ENCODE measurements at regions not wholly inside any gene's neighbourhood (a gene's known extent, or its start where the extent isn't known, plus 50 kb on each side); places are given as distances from the start of the nearest gene placed in this dataset.

DNA sequence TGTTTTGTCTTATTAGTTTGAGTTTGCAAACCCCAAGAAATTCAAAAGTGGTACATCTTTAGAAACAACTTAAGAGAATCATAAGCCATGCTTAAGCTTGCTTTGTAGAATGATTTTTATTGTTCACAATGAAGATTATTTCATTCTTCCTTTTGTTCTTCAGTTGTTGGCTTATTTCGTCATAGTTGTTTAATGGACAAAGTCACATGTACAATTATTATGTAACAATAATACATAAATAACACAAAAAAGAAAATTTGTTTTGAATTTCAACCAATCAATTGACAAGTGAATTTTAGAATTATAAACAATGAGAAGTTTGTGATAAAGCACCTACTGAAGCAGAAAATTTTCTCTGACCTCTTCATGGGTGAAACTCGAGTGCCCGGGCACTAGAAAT lies 111.8 kb upstream of the IGF1 start:
- no peak for DNase-seq

DNA sequence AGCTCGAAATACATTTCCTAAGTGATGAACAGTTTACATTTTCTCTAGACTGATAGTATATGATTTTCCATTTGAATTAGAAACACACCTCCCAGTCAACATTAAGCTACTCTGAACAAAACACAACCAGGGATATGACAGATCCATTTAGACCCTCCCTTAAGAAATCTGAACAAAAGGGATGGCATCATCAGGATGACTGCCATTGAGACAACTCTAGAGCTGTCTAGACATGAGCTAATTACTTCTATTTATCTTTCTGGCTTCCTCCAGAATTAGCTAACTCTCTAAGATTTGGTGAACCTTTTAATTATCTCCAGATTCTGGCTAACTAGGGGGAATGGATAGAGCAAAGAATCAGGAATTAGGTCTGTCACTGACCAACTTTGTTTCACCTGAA lies 92.9 kb upstream of the IGF1 start:
- DNase-seq = no peak

DNA sequence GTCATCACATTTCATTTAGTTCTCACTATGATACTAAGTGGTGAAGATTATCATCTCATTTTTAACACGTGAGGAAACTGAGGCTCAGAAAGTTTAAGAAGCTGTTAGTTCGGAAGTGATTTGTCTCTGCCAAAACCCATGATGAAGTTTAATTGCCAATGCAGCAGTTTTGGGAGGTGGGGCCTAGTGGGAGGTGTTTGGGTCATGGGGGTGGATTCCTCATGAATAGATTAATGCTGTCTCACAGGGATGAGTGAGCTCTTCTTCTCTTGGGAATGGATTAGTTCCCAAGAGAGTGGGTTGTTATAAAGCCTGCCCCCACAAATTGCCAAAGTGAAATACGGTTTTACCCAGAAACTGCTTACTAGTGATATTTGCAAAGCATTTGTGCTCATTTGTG lies 91.5 kb upstream of the IGF1 start:
- DNase-seq = no peak

DNA sequence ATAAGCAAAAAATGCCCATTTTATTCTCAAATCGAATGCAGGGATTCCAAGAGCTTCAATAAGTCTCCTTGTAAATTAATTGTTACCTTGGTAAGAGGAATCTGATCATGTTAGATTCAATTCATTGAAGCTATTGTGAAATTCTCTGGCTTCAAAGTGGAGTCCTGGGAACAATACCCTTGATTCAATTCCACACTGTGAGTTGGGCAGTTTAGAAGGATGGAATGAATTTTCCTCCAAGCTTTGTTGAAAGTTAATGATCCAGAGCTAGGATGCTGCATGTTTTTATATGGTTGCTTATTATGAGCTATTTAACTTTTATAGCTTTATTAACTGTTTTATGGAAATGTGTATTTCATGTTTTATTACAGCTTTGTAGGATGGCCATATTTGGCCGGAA lies 89.9 kb upstream of the IGF1 start:
- DNase-seq = no peak

DNA sequence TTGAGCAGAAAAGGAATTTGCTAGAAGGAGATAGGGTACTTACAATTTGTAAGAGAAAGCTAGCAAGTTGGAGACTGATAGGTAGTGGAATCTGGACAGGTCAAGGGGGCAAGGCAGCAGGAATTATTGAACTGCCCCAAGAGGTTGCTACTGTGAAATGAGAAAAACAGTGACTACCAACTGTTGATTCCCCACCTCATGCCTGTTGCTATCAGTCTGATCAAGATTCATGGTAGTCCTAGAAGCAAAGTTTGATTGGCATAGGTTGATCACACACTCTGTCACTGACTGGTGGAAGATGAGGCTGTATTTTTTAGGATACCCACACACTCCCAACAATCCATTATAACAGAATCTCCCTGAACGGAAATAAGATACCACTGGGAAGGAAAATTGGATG lies 89.4 kb upstream of the IGF1 start:
- no peak for DNase-seq

DNA sequence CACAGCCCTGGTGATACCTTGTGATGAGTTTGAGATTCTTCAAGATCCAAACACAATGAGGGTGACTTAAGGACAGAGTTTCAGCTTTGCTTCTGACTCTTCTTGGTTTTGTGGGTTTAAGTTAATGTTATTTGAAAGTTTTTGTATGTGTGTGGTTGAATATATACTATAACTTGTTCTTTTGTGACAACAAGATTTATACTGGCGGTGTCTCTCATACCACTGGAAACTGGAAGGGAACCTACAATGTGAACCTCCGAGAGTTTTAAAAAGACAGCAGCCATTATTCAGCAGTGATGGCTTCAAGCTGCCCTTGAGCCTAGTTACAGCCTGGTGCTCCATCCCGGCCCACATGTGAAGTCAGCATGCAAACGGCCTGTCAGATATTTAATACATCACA lies 87.9 kb upstream of the IGF1 start:
- no peak for DNase-seq

DNA sequence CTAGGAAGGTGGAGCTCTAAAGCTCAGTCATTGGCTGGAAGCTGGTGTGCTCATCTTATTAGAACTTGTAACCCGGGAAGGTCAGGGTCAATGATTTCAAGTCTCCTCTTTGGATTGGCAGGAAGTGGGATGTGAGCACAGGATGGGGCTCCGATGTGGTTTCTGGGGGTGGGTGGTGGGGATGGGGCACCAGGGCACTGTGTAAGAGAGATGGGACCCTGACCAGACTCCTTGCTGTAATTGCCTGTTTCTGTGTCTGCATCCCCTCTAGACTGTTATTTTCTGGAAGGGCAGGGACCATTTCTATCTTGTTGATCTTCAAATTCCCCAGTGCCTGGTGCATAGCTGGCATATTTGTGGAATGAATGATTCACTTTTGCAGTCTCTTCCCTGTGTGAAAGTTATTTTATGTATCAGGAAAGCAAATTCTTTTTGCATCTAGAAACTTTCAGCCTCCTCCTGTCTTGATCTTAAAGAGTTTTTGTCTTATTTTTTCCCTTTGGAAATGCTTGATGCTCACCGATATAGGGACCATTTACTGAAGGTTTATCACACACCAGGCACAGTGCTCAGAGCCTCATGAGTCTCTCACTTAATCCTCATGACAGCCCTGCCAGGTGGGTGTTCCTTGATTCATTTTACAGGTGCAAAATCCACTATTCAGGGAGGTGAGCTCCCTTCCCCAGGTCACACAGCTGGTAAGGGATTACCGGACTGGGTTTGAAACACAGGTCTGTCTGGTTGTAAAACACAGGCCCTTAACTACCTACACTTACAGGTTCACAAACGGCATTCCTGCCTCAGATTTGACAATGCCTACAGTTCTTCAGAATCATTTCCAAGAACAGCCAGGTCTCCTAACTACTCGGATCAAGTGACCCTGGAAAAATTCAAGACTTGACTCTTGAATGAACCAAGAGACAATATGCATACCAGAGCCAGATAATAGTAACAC lies 86.9 kb upstream of the IGF1 start:
- DNase-seq = no peak

DNA sequence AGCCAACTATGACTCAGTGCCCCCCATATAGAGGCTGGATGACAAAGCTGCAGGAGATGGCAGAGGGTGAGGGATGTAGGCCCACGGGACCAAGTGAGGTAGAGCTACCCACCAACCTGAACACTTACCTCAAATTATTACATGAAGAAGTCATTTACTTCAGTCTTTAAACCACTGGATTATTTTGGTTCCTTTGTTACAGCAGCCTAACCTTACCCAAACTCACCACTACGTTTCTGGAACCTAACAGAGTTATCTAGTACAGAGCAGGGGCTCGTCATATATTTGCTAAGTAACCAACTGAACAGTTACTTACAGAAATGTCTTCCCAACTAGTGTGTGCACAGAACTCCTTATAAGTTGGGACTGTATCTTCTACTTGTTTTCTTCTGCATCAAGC lies 85.2 kb upstream of the IGF1 start:
- no peak for DNase-seq

DNA sequence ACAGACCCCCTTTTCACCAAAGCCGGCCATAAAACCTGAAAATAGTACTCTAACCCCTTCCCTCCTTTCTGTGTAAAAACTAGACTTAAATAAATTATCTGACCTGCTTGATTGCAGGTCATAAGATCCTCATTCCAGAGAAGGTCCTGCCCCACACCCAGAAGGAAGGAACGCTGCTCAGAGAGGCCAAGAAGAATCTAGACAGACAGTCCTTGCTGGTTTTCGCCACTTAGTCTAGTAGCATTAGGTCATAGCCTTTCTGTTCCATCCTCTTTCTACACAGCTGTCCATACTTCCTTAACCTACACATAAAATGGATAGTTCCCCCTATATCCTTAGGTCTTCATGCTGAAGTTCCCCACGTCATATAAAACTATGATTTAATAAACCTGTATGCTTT lies 83.7 kb upstream of the IGF1 start:
- DNase-seq = no peak

DNA sequence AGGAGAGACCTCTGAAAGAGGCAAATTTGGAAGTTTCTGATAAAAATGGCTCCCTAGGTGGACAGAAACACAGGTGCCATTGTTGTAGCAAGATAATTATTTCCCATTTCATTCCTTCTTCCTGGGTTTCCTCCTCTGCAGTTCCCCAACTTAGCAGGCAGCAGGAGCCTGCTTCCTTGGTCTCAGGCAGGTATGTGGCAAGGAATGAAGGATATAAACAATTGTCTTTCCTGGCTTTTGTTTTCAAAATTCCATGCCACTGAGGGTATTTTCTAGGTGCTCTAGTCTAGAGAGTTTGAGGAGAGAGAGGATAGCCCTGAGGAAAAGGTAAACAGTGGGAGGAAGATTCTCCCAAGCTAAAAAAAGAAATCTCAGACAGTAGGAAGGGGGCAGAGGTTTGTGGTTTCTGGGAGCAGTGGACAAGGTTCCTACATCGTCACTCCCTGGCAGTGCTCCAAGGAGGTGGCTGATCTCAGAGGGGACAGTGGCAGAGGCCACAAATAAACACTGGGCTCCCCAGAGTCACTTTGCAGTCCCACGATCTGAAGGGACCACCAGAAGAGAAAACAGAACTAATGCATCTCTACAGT lies 82.6 kb upstream of the IGF1 start:
- no peak for DNase-seq

DNA sequence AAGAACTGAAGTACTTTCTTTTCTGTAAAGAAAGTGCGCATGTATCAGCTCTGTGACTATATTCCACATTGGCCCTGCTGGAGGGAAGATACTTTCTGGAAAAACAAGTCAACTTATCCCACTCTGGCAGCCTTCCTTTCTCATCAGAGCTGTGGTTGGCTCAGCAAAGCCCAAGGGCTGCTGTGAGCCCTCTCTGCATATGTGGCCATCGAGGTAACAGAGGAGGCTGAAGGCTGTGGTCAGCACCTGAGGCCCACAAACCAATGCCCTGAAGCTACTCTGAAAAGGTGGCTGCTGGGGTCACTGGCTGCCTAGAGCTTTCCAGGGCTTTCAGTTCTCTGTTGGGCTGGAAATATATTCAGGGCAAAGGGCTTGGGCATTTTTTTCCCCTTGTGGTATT lies 70.8 kb upstream of the IGF1 start:
- no peak for DNase-seq

DNA sequence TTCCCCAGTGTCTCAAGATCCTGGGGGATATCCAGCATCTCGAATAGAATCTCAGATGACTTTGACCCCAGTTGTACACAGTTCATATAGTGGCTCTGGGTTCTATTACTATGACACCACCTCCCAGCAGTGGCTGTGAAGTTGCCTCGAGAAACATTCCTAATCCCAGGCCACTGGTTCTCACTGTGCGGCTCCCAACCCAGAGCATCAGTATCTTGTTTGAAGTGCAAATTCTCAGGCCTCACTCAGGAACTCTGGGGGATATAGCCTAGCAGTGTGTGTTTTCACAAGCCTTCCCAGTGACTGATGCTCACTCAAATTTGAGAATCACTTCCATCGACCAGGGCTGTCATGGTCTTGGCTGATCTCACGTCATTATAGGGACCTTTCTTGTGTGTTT lies 69.3 kb upstream of the IGF1 start:
- no peak for DNase-seq

DNA sequence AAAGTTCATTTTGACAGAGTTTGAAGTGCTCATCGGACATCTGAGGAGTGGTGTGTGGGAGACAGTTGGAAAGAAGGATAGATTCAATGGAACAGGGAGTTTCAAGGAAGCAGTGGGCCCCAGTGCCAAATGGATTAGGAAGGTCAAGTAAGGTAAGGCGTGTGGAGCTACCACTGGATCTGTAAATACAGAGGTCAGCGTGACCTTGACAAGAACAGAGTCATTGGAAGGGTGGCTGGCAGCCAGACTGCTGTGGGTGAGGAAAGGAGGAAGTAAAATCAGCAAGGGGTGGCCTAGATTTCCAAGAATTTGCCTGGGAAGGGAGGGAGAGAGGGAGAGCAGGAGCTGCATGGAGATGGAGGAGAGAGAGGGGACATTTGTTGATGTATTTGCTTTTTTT lies 68.2 kb upstream of the IGF1 start:
- no peak for DNase-seq

DNA sequence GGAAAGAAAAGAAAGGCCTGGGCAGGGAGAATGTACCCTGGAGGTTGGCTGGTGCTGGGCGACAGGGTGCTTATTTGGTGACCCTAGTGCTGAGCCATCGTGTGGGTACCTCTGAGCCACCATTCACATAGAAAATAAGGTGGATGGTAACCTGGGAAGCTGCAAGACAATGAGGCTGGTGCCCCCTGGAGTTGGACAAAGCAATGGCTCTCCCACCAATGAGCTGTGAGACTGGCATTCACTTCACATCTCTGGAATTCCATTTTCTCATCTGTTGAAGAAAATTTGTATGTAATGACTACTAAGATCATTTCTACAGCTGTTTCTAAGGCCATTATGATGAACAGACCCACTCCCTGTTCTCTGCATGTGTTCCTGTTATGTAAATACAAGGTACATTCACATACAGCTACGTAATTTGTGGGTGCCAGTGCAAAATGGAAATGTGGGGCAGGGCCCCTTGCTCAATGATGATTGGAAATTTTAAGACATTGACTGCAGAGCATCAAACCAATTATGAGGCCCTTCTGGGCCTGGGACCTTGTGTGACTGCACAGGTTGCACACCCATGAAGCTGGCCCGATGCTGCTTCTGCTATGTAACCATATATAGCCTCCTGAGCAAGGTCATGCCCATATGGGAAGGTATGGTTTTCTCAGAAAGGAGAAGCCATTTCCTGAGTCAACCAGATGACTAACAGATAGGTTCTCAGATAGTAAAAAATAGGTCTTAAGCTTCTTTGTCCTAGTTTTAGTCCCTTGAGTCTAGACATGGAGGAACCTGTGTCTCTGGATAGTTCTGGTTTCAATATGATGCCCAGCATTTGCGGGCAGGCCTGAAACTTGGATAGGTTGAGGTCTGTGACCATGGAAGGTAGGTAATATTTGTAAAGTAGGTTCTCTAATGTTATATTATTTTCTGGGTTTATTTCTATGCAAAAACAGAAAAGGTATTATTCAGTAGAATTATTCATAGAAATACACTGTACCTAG lies 63.4 kb upstream of the IGF1 start:
- no peak for DNase-seq

DNA sequence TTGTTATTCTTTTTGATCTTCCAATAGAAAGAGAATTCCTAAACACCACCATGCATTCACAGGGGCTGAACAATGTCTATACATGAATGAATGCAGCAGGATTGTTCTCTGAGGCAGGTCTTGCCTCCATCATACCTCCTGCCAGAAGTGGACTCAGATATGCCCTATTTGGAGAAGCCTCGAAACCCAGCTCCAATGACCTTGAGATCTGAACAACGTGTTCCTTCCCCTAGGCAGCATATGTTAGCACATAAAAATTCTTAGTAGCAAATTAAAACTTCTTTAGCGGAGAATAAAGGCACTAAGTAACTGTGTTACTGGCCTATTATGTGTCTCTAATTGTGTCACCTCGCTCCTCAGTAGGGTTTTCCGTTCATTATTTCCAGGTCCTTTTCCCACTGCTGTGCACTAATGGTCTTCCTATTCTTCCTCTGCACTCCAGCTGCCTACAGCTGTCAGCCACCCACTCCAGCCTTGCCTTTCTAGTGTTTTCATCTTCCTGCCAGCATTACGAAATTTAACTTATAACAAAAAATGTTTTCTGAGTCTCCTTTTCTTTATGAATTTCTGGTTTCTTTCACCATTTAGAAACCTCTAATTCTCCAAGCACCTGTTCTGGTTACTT lies 62.6 kb upstream of the IGF1 start:
- no peak for DNase-seq

DNA sequence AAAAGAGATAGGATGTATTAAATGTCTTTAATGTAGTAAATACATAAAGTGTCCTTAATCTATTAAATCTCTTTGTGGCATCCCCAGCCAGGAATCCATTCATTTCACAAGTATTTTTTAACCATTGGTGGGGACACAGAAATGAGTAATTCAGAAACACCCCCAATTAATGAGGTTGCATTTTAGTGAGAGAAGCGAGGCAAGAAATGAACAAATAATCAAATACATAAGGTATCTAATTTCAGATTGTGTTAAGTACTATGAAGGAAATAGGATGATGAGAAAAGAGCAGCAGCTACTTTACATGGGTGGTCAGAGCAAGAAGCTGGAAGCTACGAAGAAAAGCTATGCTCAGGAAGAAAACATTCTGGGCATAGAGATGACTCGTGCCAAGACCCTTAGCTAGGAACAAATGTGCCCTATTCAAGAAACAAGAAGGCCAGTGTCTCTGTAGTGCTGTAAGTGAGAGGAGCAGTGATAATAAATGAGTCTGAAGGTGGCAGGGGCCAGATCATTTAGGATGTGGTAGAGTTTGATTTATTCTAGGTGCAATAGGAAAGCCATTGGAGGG lies 60.5 kb upstream of the IGF1 start:
- no peak for DNase-seq

DNA sequence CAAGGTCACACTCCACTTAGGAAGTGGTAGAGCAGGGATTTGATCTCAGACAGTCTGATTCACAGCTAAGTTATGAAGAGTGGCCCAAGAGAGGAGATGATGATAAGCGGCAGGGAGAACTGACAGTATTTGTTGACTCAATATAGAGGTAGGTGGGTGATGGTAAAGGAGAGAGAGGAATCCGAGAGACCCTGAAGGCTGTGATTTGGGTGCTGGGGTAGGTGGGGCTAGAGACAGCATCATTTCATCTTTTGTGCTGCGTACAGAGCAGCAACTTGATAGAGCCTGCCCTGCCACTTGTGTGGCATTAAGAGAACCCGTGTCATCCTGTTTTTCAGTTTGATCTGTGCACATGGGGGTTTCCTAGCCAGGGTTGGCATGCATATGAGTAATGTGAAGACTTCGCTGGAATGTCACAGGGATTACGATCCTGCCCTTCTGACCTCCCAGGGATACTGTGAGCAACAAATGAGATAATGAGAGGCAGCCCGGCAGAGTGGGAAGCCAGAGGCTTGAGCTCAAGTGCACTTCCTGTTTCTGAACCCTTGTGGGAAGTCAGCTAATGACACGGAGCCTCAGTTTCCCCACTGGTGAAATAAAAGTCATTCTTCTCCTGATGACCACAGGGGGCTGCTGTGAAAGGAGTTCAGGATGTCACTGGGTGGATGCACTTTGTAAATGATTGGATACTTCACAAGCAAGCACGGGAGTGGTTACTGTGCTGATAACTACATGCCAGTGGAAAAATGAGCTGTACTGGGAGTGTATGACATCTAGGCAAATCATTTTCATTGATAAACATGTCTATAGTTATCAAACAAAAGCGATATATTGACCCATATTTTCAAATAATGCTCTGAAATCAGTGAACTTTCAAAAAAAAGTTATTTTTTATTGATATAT lies 59.5 kb upstream of the IGF1 start:
- no peak for DNase-seq

DNA sequence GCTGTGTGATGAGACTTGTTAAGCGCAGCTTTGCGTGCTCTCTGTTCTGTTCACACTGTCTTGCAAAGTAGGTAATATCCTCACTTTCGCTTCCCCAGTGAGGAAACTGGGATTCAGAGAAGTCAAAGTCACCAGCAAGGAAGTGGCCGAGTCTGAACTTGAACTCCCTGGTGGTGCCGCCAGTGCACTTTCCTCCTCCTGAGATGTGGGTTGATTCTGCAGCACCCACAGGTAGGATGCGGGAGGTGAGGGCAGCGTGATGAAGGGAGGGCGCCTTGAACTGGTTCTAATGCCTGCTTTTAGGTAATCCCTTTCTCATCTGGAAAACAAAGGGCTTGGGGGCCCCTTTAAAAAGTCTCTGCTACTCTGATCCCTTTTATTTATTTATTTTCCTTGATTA lies 54.9 kb upstream of the IGF1 start:
- no peak for DNase-seq

DNA sequence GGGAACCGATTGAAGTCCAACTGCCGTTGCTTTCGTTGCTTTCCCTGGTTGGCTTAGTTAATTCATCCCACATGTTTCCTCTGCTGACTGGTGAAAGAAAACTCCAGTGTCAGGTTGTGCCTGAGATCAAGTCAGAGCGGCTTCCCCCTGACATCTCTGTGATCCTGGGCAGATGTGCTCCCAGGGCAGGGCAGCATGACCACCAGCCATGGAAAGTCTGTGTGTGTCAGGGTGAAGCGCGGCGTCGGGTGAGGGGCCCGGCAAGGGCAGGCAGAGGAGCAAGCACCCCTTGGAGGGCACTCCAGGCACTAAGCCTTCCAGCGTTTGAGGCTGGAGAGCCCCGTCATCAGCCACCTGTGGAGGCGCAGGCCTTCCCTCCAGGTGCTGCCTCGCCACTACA lies 54.5 kb upstream of the IGF1 start:
- no peak for DNase-seq

DNA sequence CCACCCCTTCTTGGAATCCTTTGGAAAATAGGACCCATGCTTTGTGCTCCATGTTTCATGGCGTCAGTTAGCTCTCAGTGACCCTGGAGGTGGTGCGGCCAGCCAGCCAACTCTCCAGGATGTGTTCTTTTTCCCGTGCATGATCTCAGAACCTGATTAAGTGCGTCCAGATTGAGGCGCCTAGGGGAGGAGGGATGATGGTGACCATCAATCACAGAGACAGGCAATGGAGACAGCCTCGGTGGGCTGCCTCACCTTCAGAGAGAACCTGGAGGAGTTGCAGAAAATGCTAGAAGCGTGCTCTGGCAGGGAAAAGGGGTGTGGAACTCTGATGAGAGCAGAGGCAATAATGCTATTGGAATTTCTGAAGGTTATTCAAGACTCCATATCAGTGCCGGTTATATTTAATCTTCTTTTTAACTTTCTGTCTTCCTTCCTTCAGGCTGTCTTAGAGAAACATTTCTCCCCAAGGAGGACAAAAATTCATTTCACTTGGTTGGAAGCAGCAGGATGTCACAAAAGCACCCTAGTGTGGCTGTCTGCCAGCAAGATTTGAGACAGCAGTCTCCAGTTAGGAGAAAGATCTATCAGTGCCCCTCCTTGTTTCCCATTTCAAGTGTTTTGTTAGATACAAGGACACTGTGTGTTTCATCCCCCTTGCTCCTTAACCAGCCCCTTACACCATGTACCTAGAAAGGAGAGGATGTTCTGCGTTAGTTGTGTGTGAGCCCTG lies 53.3 kb upstream of the IGF1 start:
- no peak for DNase-seq

All from DMS79 treated with DMSO at 0.1 percent for 48 hours (cell line).